Large intestine (tissue), 3 donors: ENCODE measurements at regions not wholly inside any gene's neighbourhood (a gene's known extent, or its start where the extent isn't known, plus 50 kb on each side); places are given as distances from the start of the nearest gene placed in this dataset.

Experiments
- DNase-seq, 2 donors: peaks; one replicate each; pipeline versions ENCODE4 v3.0.0 to v3.0.0-alpha.2; 2013
- H3K27ac ChIP-seq: one replicate; pipeline ENCODE4 v1.5.1; 2013; ENCODE audit warnings: low read length
- H3K27me3 ChIP-seq: 2 replicates; pipeline ENCODE4 v1.6.1; 2013; ENCODE audit warnings: low read length; ENCODE audit not compliant: control insufficient read depth, insufficient read depth
- H3K36me3 ChIP-seq: 2 replicates; pipeline ENCODE4 v1.6.1; 2013; ENCODE audit warnings: low read length; ENCODE audit not compliant: control insufficient read depth, insufficient read depth
- H3K4me1 ChIP-seq: one replicate; pipeline ENCODE4 v1.6.1; 2013; ENCODE audit warnings: low read length; ENCODE audit not compliant: control insufficient read depth, insufficient read depth
- H3K4me3 ChIP-seq: one replicate; pipeline ENCODE4 v1.5.1; 2013; ENCODE audit warnings: low read length
- H3K9me3 ChIP-seq: one replicate; pipeline ENCODE4 v1.6.1; 2013; ENCODE audit warnings: mild to moderate bottlenecking, low read depth, low read length, moderate library complexity; ENCODE audit not compliant: control insufficient read depth
- WGBS: methylation state at CpG from one replicate; pipeline ENCODE4 v1.1.5; 2013; ENCODE audit warnings: low lambda C conversion rate; ENCODE audit not compliant: insufficient coverage; 5-methylcytosine and 5-hydroxymethylcytosine counted together

DNA sequence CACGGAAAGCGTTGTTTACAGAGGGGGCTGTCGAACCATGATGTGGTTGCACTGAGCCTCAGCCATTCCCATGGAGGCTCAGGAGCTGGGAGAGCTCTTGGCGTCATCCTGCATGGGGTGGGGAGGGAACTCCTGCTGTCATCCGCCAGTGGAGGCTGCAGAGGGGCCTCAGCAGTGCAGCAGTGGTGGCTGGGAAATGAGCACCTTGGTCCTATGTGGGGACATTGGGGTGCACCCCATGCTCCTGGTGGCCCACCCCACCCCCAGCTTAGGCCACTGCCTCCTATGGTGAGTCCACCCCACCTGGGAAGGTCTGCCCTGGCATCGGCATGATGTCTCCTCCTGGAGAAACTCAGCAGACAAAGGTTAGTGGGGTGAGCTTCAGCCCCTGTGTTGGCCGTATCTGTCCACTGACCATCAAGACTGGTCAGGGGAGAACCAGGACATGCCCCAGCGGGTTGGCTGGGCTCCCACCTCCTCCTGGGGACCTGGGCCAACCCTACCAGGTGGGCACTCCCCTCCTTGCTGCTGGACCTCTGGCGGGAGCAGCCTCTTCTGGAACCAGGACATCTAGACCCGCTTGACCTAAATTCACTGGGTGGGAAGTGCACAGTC lies 67.8 kb upstream of the HDAC4 start:
- DNase-seq = no peak

DNA sequence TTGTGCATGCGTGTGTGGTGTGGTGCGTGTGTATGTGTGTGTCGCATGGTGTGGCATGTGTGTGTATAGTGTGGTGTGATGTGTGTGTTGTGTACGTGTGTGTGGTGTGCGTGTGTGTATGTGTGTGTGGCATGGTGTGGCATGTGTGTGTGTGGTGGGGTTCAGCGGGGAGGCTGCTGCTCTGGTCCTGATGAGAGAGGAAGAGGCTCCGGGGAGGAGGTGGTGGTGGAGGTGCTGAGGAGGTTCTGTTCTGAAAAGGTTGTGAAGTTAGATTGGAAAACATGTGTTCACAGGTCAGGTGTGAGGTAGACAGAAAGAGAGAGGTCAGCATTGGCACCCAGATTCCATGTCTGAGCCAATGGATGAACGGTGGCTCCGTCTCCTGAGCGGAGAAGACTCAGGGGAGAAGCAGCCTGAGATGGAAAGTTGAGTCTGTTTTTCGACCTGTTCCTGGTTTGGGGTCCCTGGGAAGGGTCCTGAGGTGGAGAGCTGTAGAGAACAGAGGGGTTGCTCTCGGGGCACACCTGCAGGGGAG lies 67.2 kb upstream of the HDAC4 start:
- 100% methylated on average over 2 of the region's 12 CpGs for WGBS
- H3K27me3 ChIP-seq = peaks cover 4% of the 10 kb centered on the region
- H3K27ac ChIP-seq = no peak overlapping the region
- no peaks in the 10 kb centered on the region for H3K36me3 ChIP-seq
- DNase-seq = no peak
- no peak overlapping the region for H3K4me3 ChIP-seq
- H3K9me3 ChIP-seq = no peaks in the 10 kb centered on the region
- peaks cover 31% of the 10 kb centered on the region for H3K4me1 ChIP-seq

More for the DNA sequence above, 67.8 kb upstream of the HDAC4 start:
- Histone ChIP-seq H3K27me3 (peaks cover 9% of the 10 kb centered on the region), H3K4me3 (no peak overlapping the region), H3K27ac (no peak overlapping the region), H3K36me3 (no peaks in the 10 kb centered on the region), H3K4me1 (peaks cover 27% of the 10 kb centered on the region), H3K9me3 (no peaks in the 10 kb centered on the region)
- whole genome bisulfite sequencing = no CpG with 5 or more reads among the region's 10 CpGs

DNA sequence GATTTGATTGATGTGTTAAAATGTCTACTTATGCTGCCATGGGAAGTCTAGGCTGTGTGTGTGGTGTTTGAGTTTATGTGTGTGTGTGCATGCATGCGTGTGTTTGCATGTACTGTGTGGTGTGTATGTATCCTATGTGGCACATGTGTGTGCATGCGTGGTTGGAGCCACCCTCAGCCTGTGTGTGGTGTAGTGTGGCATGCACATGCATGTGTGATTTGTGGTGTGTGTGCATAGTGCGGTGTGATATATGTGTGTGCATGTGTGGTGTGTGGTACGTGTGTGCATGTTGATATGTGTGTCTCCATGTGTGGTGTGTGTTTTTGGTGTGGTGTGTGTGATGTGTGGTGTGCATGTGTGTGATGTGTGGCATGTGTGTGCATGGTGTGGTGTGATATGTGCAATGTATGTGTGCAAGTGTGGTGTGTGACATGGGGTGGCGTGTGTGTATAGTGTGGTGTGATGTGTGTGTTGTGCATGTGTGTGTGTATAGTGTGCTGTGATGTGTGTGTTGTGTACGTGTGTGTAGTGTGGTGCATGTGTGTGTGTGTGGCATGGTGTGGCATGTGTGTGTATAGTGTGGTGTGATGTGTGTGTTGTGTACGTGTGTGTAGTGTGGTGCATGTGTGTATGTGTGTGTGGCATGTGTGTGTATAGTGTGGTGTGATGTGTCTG lies 66.6 kb upstream of the HDAC4 start:
- no peaks in the 10 kb centered on the region for H3K9me3 ChIP-seq
- no peak overlapping the region for H3K4me3 ChIP-seq
- DNase-seq = no peak
- H3K4me1 ChIP-seq = peaks cover 31% of the 10 kb centered on the region
- no peaks in the 10 kb centered on the region for H3K27me3 ChIP-seq
- no CpG with 5 or more reads among the region's 7 CpGs for WGBS
- H3K27ac ChIP-seq = no peak overlapping the region
- no peaks in the 10 kb centered on the region for H3K36me3 ChIP-seq

DNA sequence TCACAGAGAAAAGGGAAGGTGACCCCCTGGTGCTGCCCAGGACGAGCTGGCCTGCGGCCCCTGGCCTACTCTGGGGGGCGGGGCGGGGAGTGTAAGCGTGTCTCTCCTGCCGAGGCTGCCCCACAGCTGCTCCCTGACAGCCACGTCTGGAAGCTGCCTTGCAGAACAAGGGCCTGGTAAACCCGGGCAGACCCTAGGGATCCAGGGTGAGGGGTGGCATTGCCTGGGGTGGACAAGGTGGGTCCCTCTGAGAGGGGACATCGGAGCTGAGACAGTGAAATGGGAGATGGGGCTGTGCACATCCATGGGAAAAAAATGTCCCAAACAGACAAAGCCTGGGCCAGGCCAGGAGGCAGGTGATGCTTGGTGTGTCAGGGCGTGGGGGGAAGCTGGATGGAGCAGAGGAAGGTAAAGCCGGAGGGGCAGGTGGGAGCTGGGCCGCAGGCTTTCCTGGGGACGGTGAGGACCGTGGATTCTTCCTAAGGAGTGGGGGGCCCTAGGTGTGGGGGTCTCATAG lies 66.0 kb upstream of the HDAC4 start:
- Histone ChIP-seq H3K4me1 (peaks cover 33% of the 10 kb centered on the region), H3K9me3 (no peaks in the 10 kb centered on the region), H3K27ac (no peak overlapping the region), H3K27me3 (no peaks in the 10 kb centered on the region), H3K36me3 (no peaks in the 10 kb centered on the region), H3K4me3 (no peak overlapping the region)
- no peak for DNase-seq
- no CpG with 5 or more reads among the region's 14 CpGs for WGBS

DNA sequence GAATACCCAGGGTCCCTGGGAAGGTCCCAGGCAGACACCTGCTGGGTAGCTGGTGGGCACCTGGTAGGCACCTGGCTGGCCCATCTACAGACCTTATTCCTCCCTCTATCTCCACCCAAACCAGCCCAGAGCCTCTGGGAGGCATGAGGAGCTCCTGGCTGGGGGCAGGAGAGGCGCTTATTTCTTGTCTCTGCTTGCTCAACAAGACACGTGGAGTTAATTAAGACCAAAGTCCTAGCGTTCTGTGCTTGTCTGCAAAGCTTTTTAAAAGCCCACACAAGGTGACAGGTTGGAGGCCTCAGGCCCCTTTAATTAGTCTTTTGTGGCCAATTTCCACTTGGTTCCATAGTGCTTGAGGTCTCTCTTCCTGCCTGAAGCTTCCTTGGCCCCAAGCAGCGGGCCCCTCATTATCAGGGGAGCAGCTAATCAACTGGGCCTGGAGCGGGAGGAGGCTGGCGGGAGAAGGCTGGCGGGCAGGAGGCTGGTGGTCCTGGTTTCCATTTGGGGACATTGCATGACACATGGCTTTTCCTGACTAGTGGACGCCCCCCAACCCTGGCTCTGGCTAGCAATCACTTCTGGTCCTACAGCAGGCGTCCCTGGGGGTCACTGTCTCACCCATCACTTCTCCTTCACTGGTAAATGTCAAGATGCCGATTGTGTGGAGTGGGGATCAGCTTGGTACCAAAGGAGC lies 65.4 kb upstream of the HDAC4 start:
- no peaks in the 10 kb centered on the region for H3K27me3 ChIP-seq
- WGBS = no CpG with 5 or more reads among the region's 10 CpGs
- no peaks in the 10 kb centered on the region for H3K9me3 ChIP-seq
- peak; percentile 62 to 83 for DNase-seq
- H3K4me1 ChIP-seq = peaks cover 37% of the 10 kb centered on the region
- H3K36me3 ChIP-seq = no peaks in the 10 kb centered on the region
- no peak overlapping the region for H3K4me3 ChIP-seq
- peak overlapping the region; percentile 32 for H3K27ac ChIP-seq

DNA sequence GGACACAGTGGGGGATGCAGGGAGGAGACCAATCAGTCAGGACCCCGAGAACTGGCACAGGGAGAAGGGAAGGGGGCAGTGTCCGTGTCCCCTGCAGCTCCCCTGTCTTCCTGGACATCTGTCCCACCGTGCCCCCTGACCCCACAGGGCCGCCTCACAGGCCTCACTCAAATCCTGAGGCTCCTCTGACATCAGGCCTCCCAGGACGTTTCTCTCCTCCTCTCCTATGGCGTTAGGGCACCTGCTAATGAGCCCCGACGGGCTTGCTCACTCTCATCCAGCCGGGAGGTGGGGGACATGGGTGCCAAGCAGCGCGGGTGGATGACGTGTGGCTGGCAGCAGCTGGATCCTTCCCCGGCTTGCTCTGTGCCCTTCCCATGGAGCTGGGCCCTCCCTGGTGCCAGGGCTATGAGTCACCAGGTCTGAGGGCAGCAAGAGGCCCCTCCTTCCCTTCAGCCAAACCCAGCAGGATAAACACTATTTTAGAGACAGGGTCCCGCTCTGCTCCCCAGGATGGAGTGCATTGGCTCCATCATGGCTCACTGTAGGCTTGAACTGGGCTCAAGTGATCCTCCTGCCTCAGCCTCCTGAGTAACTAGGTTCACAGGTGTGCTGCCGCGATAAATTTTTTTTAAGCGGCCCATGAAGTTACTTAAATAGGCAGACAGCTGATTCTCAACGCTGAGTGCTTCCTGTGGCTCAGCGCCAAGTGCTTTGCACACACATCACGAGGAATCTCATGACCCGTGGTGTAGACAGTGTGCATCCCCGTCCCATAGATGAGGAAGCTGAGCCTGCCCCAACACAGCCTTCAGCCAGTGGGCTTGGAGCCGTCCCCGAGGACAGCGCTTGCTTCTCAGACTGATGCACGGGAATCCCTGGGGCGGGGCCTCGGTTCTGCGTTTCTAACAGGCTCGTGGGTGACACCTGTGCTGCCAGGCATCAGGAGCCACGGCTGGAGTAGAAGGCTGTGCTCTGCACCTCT lies 64.5 kb upstream of the HDAC4 start:
- peak; percentile 34 to 57 for DNase-seq
- H3K36me3 ChIP-seq = no peaks in the 10 kb centered on the region
- no CpG with 5 or more reads among the region's 31 CpGs for WGBS
- H3K4me3 ChIP-seq = no peak overlapping the region
- peaks cover 40% of the 10 kb centered on the region for H3K4me1 ChIP-seq
- H3K9me3 ChIP-seq = no peaks in the 10 kb centered on the region
- H3K27ac ChIP-seq = peak overlapping the region; percentile 32
- H3K27me3 ChIP-seq = no peaks in the 10 kb centered on the region

DNA sequence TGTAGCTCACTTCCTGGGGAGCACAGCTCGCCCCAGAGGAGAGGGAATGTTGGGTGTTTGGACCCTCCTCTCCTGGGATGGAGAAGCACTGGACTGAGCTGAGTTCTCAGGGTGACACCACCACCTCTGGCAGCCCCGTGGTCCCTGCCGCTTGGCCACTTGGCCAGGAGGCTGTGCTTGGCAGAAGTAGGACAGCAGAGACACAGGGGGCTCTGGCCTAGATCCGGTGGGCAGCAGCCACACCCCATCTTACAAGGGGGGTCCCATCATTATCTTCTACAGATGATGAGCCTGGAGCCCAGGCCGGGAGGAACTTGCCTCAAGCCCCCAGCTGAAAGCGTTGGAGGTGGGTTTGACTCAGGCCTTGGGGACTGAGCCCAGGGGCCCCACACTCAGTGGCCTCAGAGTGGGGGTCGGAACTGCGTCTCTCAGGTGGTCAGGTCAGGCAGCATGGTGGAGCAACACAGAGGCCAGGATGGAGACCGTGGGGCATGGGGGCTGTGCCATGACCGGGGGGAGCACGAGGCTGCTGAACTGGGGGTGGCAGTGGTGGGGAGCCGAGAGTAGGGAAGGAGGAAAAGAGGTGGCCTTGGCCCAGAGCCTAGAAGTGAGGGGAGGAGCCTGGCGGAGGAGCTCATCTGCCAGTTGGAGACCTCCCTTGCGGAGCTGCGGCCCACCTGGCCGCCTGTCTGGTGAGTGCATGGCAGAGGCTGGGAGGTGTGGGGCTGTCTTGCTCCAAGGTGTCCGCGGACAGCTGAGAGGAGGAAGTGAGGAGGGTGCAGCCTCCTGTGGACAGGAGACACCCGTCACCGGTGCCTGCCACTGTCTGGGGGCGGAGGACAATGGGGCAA lies 63.6 kb upstream of the HDAC4 start:
- DNase-seq = no peak
- Histone ChIP-seq H3K27ac (no peak overlapping the region), H3K27me3 (no peaks in the 10 kb centered on the region), H3K9me3 (no peaks in the 10 kb centered on the region), H3K36me3 (no peaks in the 10 kb centered on the region), H3K4me1 (peaks cover 40% of the 10 kb centered on the region), H3K4me3 (no peak overlapping the region)
- WGBS = no CpG with 5 or more reads among the region's 21 CpGs

DNA sequence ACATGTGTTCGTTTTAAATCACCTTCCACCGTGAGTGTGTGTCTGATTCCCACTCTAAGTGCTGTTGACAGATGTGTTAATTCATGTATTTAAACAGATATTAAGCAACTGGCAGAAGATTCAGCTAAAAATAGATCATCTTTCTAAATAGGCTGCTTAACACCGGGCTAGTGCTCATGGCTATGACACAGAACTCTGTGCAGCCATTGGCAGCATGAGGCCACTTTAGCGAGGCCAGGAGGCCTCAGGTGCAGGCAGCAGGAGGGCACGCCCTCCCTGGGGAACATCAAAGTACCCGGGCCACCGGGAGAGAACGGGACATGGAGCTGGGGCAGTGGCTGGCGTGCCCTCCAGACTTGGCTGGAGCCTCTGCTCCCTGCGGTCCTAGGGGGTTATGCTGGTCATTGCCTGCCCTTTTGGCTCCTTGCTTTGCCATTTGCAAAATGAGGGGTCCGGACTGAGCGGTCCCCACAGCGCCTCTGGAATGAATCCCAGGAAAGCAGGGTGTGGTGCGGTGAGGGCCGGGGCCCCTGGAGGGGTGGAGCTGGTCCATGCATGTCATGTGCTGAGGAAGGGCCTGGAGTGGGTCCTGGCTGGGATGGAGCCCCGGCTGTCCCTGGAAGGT lies 62.8 kb upstream of the HDAC4 start:
- H3K9me3 ChIP-seq = no peaks in the 10 kb centered on the region
- H3K4me3 ChIP-seq = no peak overlapping the region
- H3K27me3 ChIP-seq = no peaks in the 10 kb centered on the region
- H3K27ac ChIP-seq = no peak overlapping the region
- no CpG with 5 or more reads among the region's 16 CpGs for WGBS
- no peaks in the 10 kb centered on the region for H3K36me3 ChIP-seq
- H3K4me1 ChIP-seq = peaks cover 40% of the 10 kb centered on the region
- DNase-seq = peak in 1 of 2 donors; percentile 56
